ENCODE measurements at regions not wholly inside any gene's neighbourhood (a gene's known extent, or its start where the extent isn't known, plus 50 kb on each side); places are given as distances from the start of the nearest gene placed in this dataset.
"Not testable (repeated sequence)": the region's sequence is repeated elsewhere in the genome, so short reads cannot be mapped to it uniquely, and the experiment has no call there.

DNA sequence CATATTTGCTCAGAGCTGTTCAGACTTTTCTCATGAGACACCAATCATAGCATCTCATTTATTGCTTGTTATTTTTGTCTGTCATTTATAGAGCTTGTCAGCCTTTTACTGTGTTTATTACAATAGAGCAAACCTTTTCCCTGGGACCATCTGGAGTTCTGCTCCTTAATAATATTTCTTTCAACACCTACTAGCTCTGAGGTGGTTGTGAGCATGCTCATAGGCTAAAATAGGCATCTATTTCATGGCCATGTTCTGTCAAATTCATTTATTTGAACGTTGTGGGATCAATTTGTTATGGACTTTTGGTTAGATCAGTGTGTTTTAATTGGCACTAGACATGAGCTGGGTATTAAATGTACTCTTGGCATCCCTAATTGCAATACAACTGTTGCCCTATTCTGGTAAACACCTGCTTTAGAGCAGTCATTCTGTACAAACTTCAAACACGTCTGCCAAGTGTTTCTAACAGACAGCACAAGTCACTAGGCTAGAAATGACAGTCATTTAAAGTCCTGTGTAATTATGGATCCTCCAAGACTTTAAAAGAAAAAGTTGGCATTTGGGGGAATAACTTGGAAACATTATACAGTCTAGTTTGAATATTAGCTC is 766.3 kb downstream of the ZNF385D start:
- no peak for DNase-seq (ENCODE audit: low read depth in 2 of 2)
- Histone ChIP-seq H3K4me1 (ENCODE audit: control insufficient read depth, extremely low read depth, insufficient read depth, low read length) (no peaks in the 10 kb centered on the region), H3K27ac (ENCODE audit: insufficient read depth, low read length) (no peak overlapping the region), H4K20me1 (ENCODE audit: control insufficient read depth, extremely low read depth, insufficient read depth, low read length) (no peaks in the 10 kb centered on the region), H3K79me2 (ENCODE audit: control insufficient read depth, insufficient read depth, low read length) (no peaks in the 10 kb centered on the region), H3K4me3 (replicated peaks in 1 of 4; ENCODE audit: control extremely low read depth in 1 of 4, insufficient read depth in 1 of 4, low read depth in 3 of 4, low read length in 4 of 4) (no peak overlapping the region), H3K27me3 (ENCODE audit: control insufficient read depth, insufficient read depth, low read length) (no peaks in the 10 kb centered on the region), H3K36me3 (ENCODE audit: control insufficient read depth, insufficient read depth, low read length) (no peaks in the 10 kb centered on the region), H3K9me3 (ENCODE audit: control insufficient read depth, insufficient read depth, low read depth, low read length) (no peaks in the 10 kb centered on the region), H3K9ac (ENCODE audit: insufficient read depth, low read length) (no peak overlapping the region), H3K4me2 (ENCODE audit: extremely low read depth, insufficient read depth, low read length) (no peak overlapping the region), H2AFZ (ENCODE audit: low read length) (no peak overlapping the region)
- TF ChIP-seq EZH2 (IDR thresholded peaks at IDR 0.05; ENCODE audit: low read length, missing control alignments), result no peak
- TF ChIP-seq, protein P1, sequence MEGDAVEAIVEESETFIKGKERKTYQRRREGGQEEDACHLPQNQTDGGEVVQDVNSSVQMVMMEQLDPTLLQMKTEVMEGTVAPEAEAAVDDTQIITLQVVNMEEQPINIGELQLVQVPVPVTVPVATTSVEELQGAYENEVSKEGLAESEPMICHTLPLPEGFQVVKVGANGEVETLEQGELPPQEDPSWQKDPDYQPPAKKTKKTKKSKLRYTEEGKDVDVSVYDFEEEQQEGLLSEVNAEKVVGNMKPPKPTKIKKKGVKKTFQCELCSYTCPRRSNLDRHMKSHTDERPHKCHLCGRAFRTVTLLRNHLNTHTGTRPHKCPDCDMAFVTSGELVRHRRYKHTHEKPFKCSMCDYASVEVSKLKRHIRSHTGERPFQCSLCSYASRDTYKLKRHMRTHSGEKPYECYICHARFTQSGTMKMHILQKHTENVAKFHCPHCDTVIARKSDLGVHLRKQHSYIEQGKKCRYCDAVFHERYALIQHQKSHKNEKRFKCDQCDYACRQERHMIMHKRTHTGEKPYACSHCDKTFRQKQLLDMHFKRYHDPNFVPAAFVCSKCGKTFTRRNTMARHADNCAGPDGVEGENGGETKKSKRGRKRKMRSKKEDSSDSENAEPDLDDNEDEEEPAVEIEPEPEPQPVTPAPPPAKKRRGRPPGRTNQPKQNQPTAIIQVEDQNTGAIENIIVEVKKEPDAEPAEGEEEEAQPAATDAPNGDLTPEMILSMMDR (conservative IDR thresholded peaks at IDR 0.05 in 1 of 2, IDR thresholded peaks at IDR 0.05 in 1 of 2; ENCODE audit: low read depth in 1 of 2, low read length in 2 of 2), result no peak

DNA sequence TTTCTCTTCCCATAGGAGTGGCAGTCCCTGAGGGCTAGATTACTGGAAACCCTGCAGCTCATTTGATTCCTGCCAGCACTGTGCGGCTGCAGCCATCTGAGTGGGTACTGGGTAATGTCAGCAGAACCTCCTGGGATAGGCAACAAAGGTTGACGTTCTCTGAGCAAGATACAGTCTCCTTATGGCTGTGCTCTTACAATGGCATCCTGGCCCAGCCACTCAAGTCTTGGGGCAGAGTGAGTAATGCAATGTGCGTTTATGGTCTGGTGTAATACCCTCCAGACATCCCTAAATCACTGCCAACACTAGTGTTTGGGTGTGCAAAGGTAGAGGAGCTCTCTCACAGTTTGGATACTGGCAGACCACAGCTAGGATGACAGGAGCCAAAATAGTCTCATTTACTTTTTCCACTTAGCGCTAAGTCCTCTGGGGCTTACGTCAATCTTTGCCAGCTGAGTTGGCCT is 775.8 kb downstream of the ZNF385D start:
- Histone ChIP-seq H3K4me1 (ENCODE audit: control insufficient read depth, extremely low read depth, insufficient read depth, low read length) (no peaks in the 10 kb centered on the region), H3K4me2 (ENCODE audit: extremely low read depth, insufficient read depth, low read length) (no peak overlapping the region), H2AFZ (ENCODE audit: low read length) (no peak overlapping the region), H3K27me3 (ENCODE audit: control insufficient read depth, insufficient read depth, low read length) (no peaks in the 10 kb centered on the region), H4K20me1 (ENCODE audit: control insufficient read depth, extremely low read depth, insufficient read depth, low read length) (no peaks in the 10 kb centered on the region), H3K36me3 (ENCODE audit: control insufficient read depth, insufficient read depth, low read length) (no peaks in the 10 kb centered on the region), H3K9me3 (ENCODE audit: control insufficient read depth, insufficient read depth, low read depth, low read length) (no peaks in the 10 kb centered on the region), H3K9ac (ENCODE audit: insufficient read depth, low read length) (no peak overlapping the region), H3K79me2 (ENCODE audit: control insufficient read depth, insufficient read depth, low read length) (no peaks in the 10 kb centered on the region), H3K4me3 (replicated peaks in 1 of 4; ENCODE audit: control extremely low read depth in 1 of 4, insufficient read depth in 1 of 4, low read depth in 3 of 4, low read length in 4 of 4) (no peak overlapping the region), H3K27ac (ENCODE audit: insufficient read depth, low read length) (no peak overlapping the region)
- peak in 1 of 2 donors; percentile 4 for DNase-seq (ENCODE audit: low read depth in 2 of 2)
- TF ChIP-seq, protein P1 (conservative IDR thresholded peaks at IDR 0.05 in 1 of 2, IDR thresholded peaks at IDR 0.05 in 1 of 2; ENCODE audit: low read depth in 1 of 2, low read length in 2 of 2), result no peak
- no peak for TF ChIP-seq EZH2 (IDR thresholded peaks at IDR 0.05; ENCODE audit: low read length, missing control alignments)

DNA sequence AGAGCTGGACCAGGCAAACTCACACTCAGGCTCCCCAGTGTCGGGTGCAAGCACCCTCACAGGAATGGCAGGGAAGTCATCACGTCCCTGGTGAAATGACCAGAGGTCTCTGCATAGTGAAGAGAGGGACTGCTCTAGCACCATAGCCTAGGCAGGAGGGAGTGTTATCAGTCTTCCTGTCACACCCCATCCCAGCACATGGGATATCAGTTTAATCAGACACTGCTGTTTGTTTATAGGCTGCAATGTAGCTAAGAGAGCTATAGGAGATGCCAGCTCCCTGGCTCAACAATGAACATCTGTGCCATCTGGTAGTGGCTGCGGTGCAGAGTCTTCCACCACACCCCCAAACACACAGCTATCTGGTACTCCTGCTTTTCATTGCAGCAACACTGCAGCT is 776.6 kb downstream of the ZNF385D start:
- H3K79me2 ChIP-seq (ENCODE audit: control insufficient read depth, insufficient read depth, low read length), result no peaks in the 10 kb centered on the region
- H2AFZ ChIP-seq (ENCODE audit: low read length), result no peak overlapping the region
- no peak overlapping the region for H3K4me2 ChIP-seq (ENCODE audit: extremely low read depth, insufficient read depth, low read length)
- no peaks in the 10 kb centered on the region for H3K4me1 ChIP-seq (ENCODE audit: control insufficient read depth, extremely low read depth, insufficient read depth, low read length)
- TF ChIP-seq, protein P1 (conservative IDR thresholded peaks at IDR 0.05 in 1 of 2, IDR thresholded peaks at IDR 0.05 in 1 of 2; ENCODE audit: low read depth in 1 of 2, low read length in 2 of 2), result no peak
- no peak for TF ChIP-seq EZH2 (IDR thresholded peaks at IDR 0.05; ENCODE audit: low read length, missing control alignments)
- H3K9me3 ChIP-seq (ENCODE audit: control insufficient read depth, insufficient read depth, low read depth, low read length), result no peaks in the 10 kb centered on the region
- no peak for DNase-seq (ENCODE audit: low read depth in 2 of 2)
- no peak overlapping the region for H3K9ac ChIP-seq (ENCODE audit: insufficient read depth, low read length)
- H3K27me3 ChIP-seq (ENCODE audit: control insufficient read depth, insufficient read depth, low read length), result no peaks in the 10 kb centered on the region
- H3K27ac ChIP-seq (ENCODE audit: insufficient read depth, low read length), result no peak overlapping the region
- no peaks in the 10 kb centered on the region for H3K36me3 ChIP-seq (ENCODE audit: control insufficient read depth, insufficient read depth, low read length)
- H3K4me3 ChIP-seq (replicated peaks in 1 of 4; ENCODE audit: control extremely low read depth in 1 of 4, insufficient read depth in 1 of 4, low read depth in 3 of 4, low read length in 4 of 4), result no peak overlapping the region
- H4K20me1 ChIP-seq (ENCODE audit: control insufficient read depth, extremely low read depth, insufficient read depth, low read length), result no peaks in the 10 kb centered on the region

DNA sequence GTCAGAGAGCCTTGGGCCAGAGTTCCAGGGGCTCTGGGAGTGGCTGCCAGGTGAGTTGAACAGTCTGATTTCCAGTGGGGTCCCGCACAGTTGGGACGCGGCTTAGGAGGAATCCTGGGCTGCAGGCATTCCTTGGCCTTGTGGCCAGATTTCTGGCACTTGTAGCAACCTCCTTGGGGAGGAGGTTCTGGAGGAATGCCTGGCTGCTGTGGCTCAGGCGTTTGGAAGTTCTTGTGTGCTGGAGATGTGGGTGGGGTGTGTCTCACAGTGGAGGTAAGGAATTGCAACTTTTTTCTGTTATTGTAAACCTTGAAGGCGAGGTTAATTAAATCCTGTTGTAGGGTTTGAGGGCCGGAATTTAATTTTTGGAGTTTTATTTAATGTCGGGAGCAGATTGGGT is 780.2 kb downstream of the ZNF385D start:
- H3K4me1 ChIP-seq (ENCODE audit: control insufficient read depth, extremely low read depth, insufficient read depth, low read length); H3K27me3 ChIP-seq (ENCODE audit: control insufficient read depth, insufficient read depth, low read length); H3K9ac ChIP-seq (ENCODE audit: insufficient read depth, low read length); H3K79me2 ChIP-seq (ENCODE audit: control insufficient read depth, insufficient read depth, low read length); H3K4me2 ChIP-seq (ENCODE audit: extremely low read depth, insufficient read depth, low read length); H3K9me3 ChIP-seq (ENCODE audit: control insufficient read depth, insufficient read depth, low read depth, low read length); H3K4me3 ChIP-seq (replicated peaks in 1 of 4; ENCODE audit: control extremely low read depth in 1 of 4, insufficient read depth in 1 of 4, low read depth in 3 of 4, low read length in 4 of 4); H4K20me1 ChIP-seq (ENCODE audit: control insufficient read depth, extremely low read depth, insufficient read depth, low read length); H3K27ac ChIP-seq (ENCODE audit: insufficient read depth, low read length); H3K36me3 ChIP-seq (ENCODE audit: control insufficient read depth, insufficient read depth, low read length); H2AFZ ChIP-seq (ENCODE audit: low read length): not testable (repeated sequence)
- DNase-seq (ENCODE audit: low read depth in 2 of 2), result peak in 1 of 2 donors; percentile 61

DNA sequence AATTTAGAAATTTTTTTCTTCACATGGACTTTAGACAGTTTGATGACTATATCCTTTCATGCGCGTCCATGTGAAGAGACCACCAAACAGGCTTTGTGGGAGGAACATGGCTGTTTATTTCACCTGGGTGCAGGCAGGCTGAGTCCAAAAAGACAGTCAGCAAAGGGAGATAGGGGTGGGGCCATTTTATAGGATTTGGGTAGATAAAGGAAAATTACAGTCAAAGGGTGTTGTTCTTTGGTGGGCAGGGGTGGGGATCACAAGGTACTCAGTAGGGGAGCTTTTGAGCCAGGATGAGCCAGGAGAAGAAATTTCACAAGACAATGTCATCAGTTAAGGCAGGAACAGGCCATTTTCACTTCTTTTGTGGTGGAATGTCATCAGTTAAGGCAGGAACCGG is 781.5 kb upstream of the SGO1 start:
- H3K79me2 ChIP-seq (ENCODE audit: control insufficient read depth, insufficient read depth, low read length), result not testable (repeated sequence)

More for the DNA sequence above, 781.5 kb upstream of the SGO1 start:
- not testable (repeated sequence) for H3K4me3 ChIP-seq (replicated peaks in 1 of 4; ENCODE audit: control extremely low read depth in 1 of 4, insufficient read depth in 1 of 4, low read depth in 3 of 4, low read length in 4 of 4); H3K27me3 ChIP-seq (ENCODE audit: control insufficient read depth, insufficient read depth, low read length); H3K27ac ChIP-seq (ENCODE audit: insufficient read depth, low read length); H3K9ac ChIP-seq (ENCODE audit: insufficient read depth, low read length); DNase-seq (ENCODE audit: low read depth in 2 of 2); H3K36me3 ChIP-seq (ENCODE audit: control insufficient read depth, insufficient read depth, low read length); H3K9me3 ChIP-seq (ENCODE audit: control insufficient read depth, insufficient read depth, low read depth, low read length); H4K20me1 ChIP-seq (ENCODE audit: control insufficient read depth, extremely low read depth, insufficient read depth, low read length); H3K4me2 ChIP-seq (ENCODE audit: extremely low read depth, insufficient read depth, low read length); H3K4me1 ChIP-seq (ENCODE audit: control insufficient read depth, extremely low read depth, insufficient read depth, low read length); H2AFZ ChIP-seq (ENCODE audit: low read length)

Data from fibroblast of lung (primary cell).